T-helper 2 cell treated with Interferon-gamma antibody and Interleukin-4, amounts not matched to agents 5 μg/mL and 100 μg/mL, for 36 hours (primary cell): ENCODE measurements at regions not wholly inside any gene's neighbourhood (a gene's known extent, or its start where the extent isn't known, plus 50 kb on each side); places are given as distances from the start of the nearest gene placed in this dataset.
"Not testable (repeated sequence)": the region's sequence is repeated elsewhere in the genome, so short reads cannot be mapped to it uniquely, and the experiment has no call there.

Experiments used
- DNase-seq: peaks from one replicate; pipeline ENCODE4 v3.0.0; 2021; ENCODE audit warnings: low spot score
- H3K27ac Mint-ChIP-seq: one replicate; pipeline ENCODE4 v1.8.0; 2021; ENCODE audit warnings: mild to moderate bottlenecking, mixed read lengths
- H3K27me3 Mint-ChIP-seq: one replicate; pipeline ENCODE4 v1.8.0; 2021; ENCODE audit warnings: low read depth, mixed read lengths
- H3K36me3 Mint-ChIP-seq: one replicate; pipeline ENCODE4 v1.8.0; 2021; ENCODE audit warnings: low read depth, mixed read lengths
- H3K4me1 Mint-ChIP-seq: one replicate; pipeline ENCODE4 v1.8.0; 2021; ENCODE audit warnings: low read depth, mixed read lengths
- H3K4me3 Mint-ChIP-seq: one replicate; pipeline ENCODE4 v1.8.0; 2022; ENCODE audit warnings: mild to moderate bottlenecking, moderate library complexity, mixed read lengths
- H3K9me3 Mint-ChIP-seq: one replicate; pipeline ENCODE4 v1.8.0; 2021; ENCODE audit warnings: mixed read lengths

GRCh38 chrX:118221270-118221669, 104.7 kb upstream of the KLHL13 start:
- H3K4me1 Mint-ChIP-seq: no peaks in the 10 kb centered on the region
- no peaks in the 10 kb centered on the region for H3K36me3 Mint-ChIP-seq
- DNase-seq: no peak
- H3K9me3 Mint-ChIP-seq: no peaks in the 10 kb centered on the region
- no peak overlapping the region for H3K27ac Mint-ChIP-seq
- no peaks in the 10 kb centered on the region for H3K27me3 Mint-ChIP-seq
- H3K4me3 Mint-ChIP-seq: no peak overlapping the region

GRCh38 chrX:118221733-118222132, 105.1 kb upstream of the KLHL13 start:
- Mint-ChIP-seq H3K4me1 (no peaks in the 10 kb centered on the region), H3K4me3 (no peak overlapping the region), H3K27me3 (no peaks in the 10 kb centered on the region), H3K36me3 (no peaks in the 10 kb centered on the region), H3K27ac (no peak overlapping the region), H3K9me3 (no peaks in the 10 kb centered on the region)
- DNase-seq: no peak

- H3K27me3 Mint-ChIP-seq: no peaks in the 10 kb centered on the region
- H3K4me3 Mint-ChIP-seq: no peak overlapping the region
- no peaks in the 10 kb centered on the region for H3K9me3 Mint-ChIP-seq
- no peaks in the 10 kb centered on the region for H3K4me1 Mint-ChIP-seq
- no peaks in the 10 kb centered on the region for H3K36me3 Mint-ChIP-seq
- no peak for DNase-seq
- no peak overlapping the region for H3K27ac Mint-ChIP-seq
These were observed 105.8 kb upstream of the KLHL13 start for GRCh38 chrX:118222421-118222820.

- H3K4me3 Mint-ChIP-seq: no peak overlapping the region
- DNase-seq: no peak
- no peaks in the 10 kb centered on the region for H3K36me3 Mint-ChIP-seq
- no peaks in the 10 kb centered on the region for H3K4me1 Mint-ChIP-seq
- H3K9me3 Mint-ChIP-seq: no peaks in the 10 kb centered on the region
- no peak overlapping the region for H3K27ac Mint-ChIP-seq
- H3K27me3 Mint-ChIP-seq: no peaks in the 10 kb centered on the region
These were observed 109.3 kb upstream of the KLHL13 start for GRCh38 chrX:118225711-118226428.

- H3K27me3 Mint-ChIP-seq: no peaks in the 10 kb centered on the region
- H3K4me1 Mint-ChIP-seq: no peaks in the 10 kb centered on the region
- no peaks in the 10 kb centered on the region for H3K36me3 Mint-ChIP-seq
- no peak for DNase-seq
- H3K27ac Mint-ChIP-seq: no peak overlapping the region
- no peaks in the 10 kb centered on the region for H3K9me3 Mint-ChIP-seq
- no peak overlapping the region for H3K4me3 Mint-ChIP-seq
These were observed 111.4 kb upstream of the KLHL13 start for GRCh38 chrX:118228041-118228440.

GRCh38 chrX:118228456-118228855, 111.8 kb upstream of the KLHL13 start:
- no peak overlapping the region for H3K4me3 Mint-ChIP-seq
- no peak for DNase-seq
- no peaks in the 10 kb centered on the region for H3K4me1 Mint-ChIP-seq
- H3K27me3 Mint-ChIP-seq: no peaks in the 10 kb centered on the region
- H3K9me3 Mint-ChIP-seq: no peaks in the 10 kb centered on the region
- no peak overlapping the region for H3K27ac Mint-ChIP-seq
- no peaks in the 10 kb centered on the region for H3K36me3 Mint-ChIP-seq

GRCh38 chrX:118231464-118231863, 114.4 kb upstream of the WDR44 start:
- Mint-ChIP-seq H3K27me3 (no peaks in the 10 kb centered on the region), H3K4me1 (no peaks in the 10 kb centered on the region), H3K36me3 (no peaks in the 10 kb centered on the region), H3K27ac (no peak overlapping the region), H3K4me3 (no peak overlapping the region), H3K9me3 (no peaks in the 10 kb centered on the region)
- no peak for DNase-seq

GRCh38 chrX:118239178-118239870, 106.6 kb upstream of the WDR44 start:
- H3K9me3 Mint-ChIP-seq: no peaks in the 10 kb centered on the region
- no peaks in the 10 kb centered on the region for H3K36me3 Mint-ChIP-seq
- DNase-seq: no peak
- H3K4me1 Mint-ChIP-seq: no peaks in the 10 kb centered on the region
- H3K4me3 Mint-ChIP-seq: no peak overlapping the region
- no peak overlapping the region for H3K27ac Mint-ChIP-seq
- H3K27me3 Mint-ChIP-seq: no peaks in the 10 kb centered on the region

- H3K27me3 Mint-ChIP-seq: no peaks in the 10 kb centered on the region
- H3K4me3 Mint-ChIP-seq: no peak overlapping the region
- no peak for DNase-seq
- no peaks in the 10 kb centered on the region for H3K36me3 Mint-ChIP-seq
- H3K9me3 Mint-ChIP-seq: no peaks in the 10 kb centered on the region
- no peak overlapping the region for H3K27ac Mint-ChIP-seq
- no peaks in the 10 kb centered on the region for H3K4me1 Mint-ChIP-seq
These were observed 105.8 kb upstream of the WDR44 start for GRCh38 chrX:118239913-118240698.

GRCh38 chrX:118246961-118247360, 98.9 kb upstream of the WDR44 start:
- not testable (repeated sequence) for H3K4me3 Mint-ChIP-seq, DNase-seq, H3K9me3 Mint-ChIP-seq, H3K36me3 Mint-ChIP-seq, H3K4me1 Mint-ChIP-seq, H3K27me3 Mint-ChIP-seq, H3K27ac Mint-ChIP-seq

- no peaks in the 10 kb centered on the region for H3K4me1 Mint-ChIP-seq
- no peak overlapping the region for H3K4me3 Mint-ChIP-seq
- no peak overlapping the region for H3K27ac Mint-ChIP-seq
- H3K36me3 Mint-ChIP-seq: no peaks in the 10 kb centered on the region
- H3K9me3 Mint-ChIP-seq: no peaks in the 10 kb centered on the region
- DNase-seq: no peak
- no peaks in the 10 kb centered on the region for H3K27me3 Mint-ChIP-seq
These were observed 96.8 kb upstream of the WDR44 start for GRCh38 chrX:118249146-118249545.

GRCh38 chrX:118250445-118250844, 95.5 kb upstream of the WDR44 start:
- Mint-ChIP-seq H3K27me3 (no peaks in the 10 kb centered on the region), H3K27ac (no peak overlapping the region), H3K9me3 (no peaks in the 10 kb centered on the region), H3K4me1 (no peaks in the 10 kb centered on the region), H3K36me3 (no peaks in the 10 kb centered on the region), H3K4me3 (no peak overlapping the region)
- no peak for DNase-seq

- Mint-ChIP-seq H3K4me3 (no peak overlapping the region), H3K9me3 (no peaks in the 10 kb centered on the region), H3K27ac (no peak overlapping the region), H3K36me3 (no peaks in the 10 kb centered on the region), H3K4me1 (no peaks in the 10 kb centered on the region), H3K27me3 (no peaks in the 10 kb centered on the region)
- DNase-seq: no peak
These were observed 94.6 kb upstream of the WDR44 start for GRCh38 chrX:118251271-118251670.

GRCh38 chrX:118252967-118253366, 92.9 kb upstream of the WDR44 start:
- Mint-ChIP-seq H3K9me3 (no peaks in the 10 kb centered on the region), H3K4me1 (no peaks in the 10 kb centered on the region), H3K27me3 (no peaks in the 10 kb centered on the region), H3K4me3 (no peak overlapping the region), H3K36me3 (no peaks in the 10 kb centered on the region), H3K27ac (no peak overlapping the region)
- no peak for DNase-seq
